A549 (cell line): ENCODE measurements at regions not wholly inside any gene's neighbourhood (a gene's known extent, or its start where the extent isn't known, plus 50 kb on each side); places are given as distances from the start of the nearest gene placed in this dataset.

Source experiments
- BCL3 ChIP-seq: fragments of >200 bp; sonication (Bioruptor Twin); formaldehyde crosslinking; IDR thresholded peaks from 3 replicates; pipeline ENCODE4 v1.6.1; 2016
- CBX2 ChIP-seq: fragments of 200-600 bp; sonication (generic); IDR thresholded peaks from 2 replicates; pipeline ENCODE4 v1.6.1; 2016; ENCODE audit warnings: low read depth, mild to moderate bottlenecking, borderline replicate concordance
- CTCF ChIP-seq: fragments of >200 bp; sonication (Bioruptor Twin); formaldehyde crosslinking; IDR thresholded peaks from 3 replicates; pipeline ENCODE4 v1.5.1; 2016
- EP300 ChIP-seq, 2 experiments: fragments of >200 bp; sonication (Bioruptor Twin); formaldehyde crosslinking; IDR thresholded peaks; 2 replicates in 1 of 2; 3 replicates in 1 of 2; pipeline ENCODE4 v1.6.1; 2016 to 2017
- ESRRA ChIP-seq: fragments of 150-350 bp; IDR thresholded peaks from 2 replicates; pipeline ENCODE4 v1.6.1; 2014; ENCODE audit warnings: mild to moderate bottlenecking, low read length, borderline replicate concordance
- FOSB ChIP-seq: fragments of 250-450 bp; sonication (Bioruptor Pico); IDR thresholded peaks from 2 replicates; pipeline ENCODE4 v1.5.0; 2020; ENCODE audit warnings: mild to moderate bottlenecking, moderate library complexity
- HOXA7 ChIP-seq: fragments of 250-450 bp; sonication (Bioruptor Pico); IDR thresholded peaks from 2 replicates; pipeline ENCODE4 v1.5.0; 2020; ENCODE audit warnings: mild to moderate bottlenecking, moderate library complexity
- MAX ChIP-seq: IDR thresholded peaks from 2 replicates; pipeline ENCODE4 v1.6.1; 2012
- NR3C1 ChIP-seq: fragments of >200 bp; sonication (Bioruptor Twin); formaldehyde crosslinking; IDR thresholded peaks from 3 replicates; pipeline ENCODE4 v1.6.1; 2017
- POLR2A ChIP-seq: IDR thresholded peaks from 2 replicates; pipeline ENCODE4 v1.6.1; 2012; ENCODE audit warnings: mild to moderate bottlenecking, low read length
- POLR2AphosphoS2 ChIP-seq: conservative IDR thresholded peaks from 2 replicates; pipeline ENCODE4 v1.6.1; 2012; ENCODE audit warnings: low read length, improper control_type of control experiment, inconsistent platforms
- RCOR1 ChIP-seq: fragments of 150-350 bp; IDR thresholded peaks from 2 replicates; pipeline ENCODE4 v1.6.1; 2014; ENCODE audit warnings: antibody characterized with exemption, low read length, low read depth
- REST ChIP-seq: fragments of 200-600 bp; sonication (generic); IDR thresholded peaks from 2 replicates; pipeline ENCODE4 v1.6.1; 2016; ENCODE audit warnings: antibody characterized with exemption, mild to moderate bottlenecking, moderate library complexity
- RFX5 ChIP-seq: fragments of 450-650 bp; IDR thresholded peaks from 2 replicates; pipeline ENCODE4 v1.7.1; 2014; ENCODE audit warnings: antibody characterized with exemption, mild to moderate bottlenecking, moderate library complexity

GRCh38 chr14:86955771-86956354 lies 1037.1 kb downstream of the GALC start:
- TF ChIP-seq EP300 (IDR thresholded peaks at IDR 0.05) (no peak), NR3C1 (no peak), POLR2AphosphoS2 (no peak), CTCF (no peak), REST (no peak), POLR2A (no peak), ESRRA (no peak), CBX2 (no peak), HOXA7 (CRISPR knock-in tag) (no peak), RFX5 (no peak), MAX (no peak), BCL3 (no peak), RCOR1 (no peak), FOSB (CRISPR knock-in tag) (no peak)
